Suppressor macrophage treated with lipopolysaccharide for 4 hours (primary cell): ENCODE measurements at regions not wholly inside any gene's neighbourhood (a gene's known extent, or its start where the extent isn't known, plus 50 kb on each side); places are given as distances from the start of the nearest gene placed in this dataset.
"Not testable (repeated sequence)": the region's sequence is repeated elsewhere in the genome, so short reads cannot be mapped to it uniquely, and the experiment has no call there.

Experiments used
- DNase-seq: peaks from one replicate; pipeline ENCODE4 v3.0.0-alpha.2; 2020

- no peak for DNase-seq
These were observed 116.4 kb downstream of the NPIPB5 start for GRCh38 chr16:22627043-22627442.

GRCh38 chr16:22628994-22629393 lies 118.3 kb downstream of the NPIPB5 start:
- no peak for DNase-seq

GRCh38 chr16:22630242-22630641 lies 119.6 kb downstream of the NPIPB5 start:
- no peak for DNase-seq

GRCh38 chr16:22631264-22631663 lies 120.6 kb downstream of the NPIPB5 start:
- no peak for DNase-seq

- DNase-seq, result no peak
These were observed 121.9 kb downstream of the NPIPB5 start for GRCh38 chr16:22632606-22633005.

GRCh38 chr16:22633280-22633679 lies 122.6 kb downstream of the NPIPB5 start:
- no peak for DNase-seq

GRCh38 chr16:22633799-22634198 lies 123.1 kb downstream of the NPIPB5 start:
- DNase-seq, result no peak

- no peak for DNase-seq
These were observed 124.3 kb downstream of the NPIPB5 start for GRCh38 chr16:22634954-22635353.

GRCh38 chr16:22635357-22635761 lies 124.7 kb downstream of the NPIPB5 start:
- DNase-seq, result no peak

GRCh38 chr16:22635801-22636200 lies 125.1 kb downstream of the NPIPB5 start:
- no peak for DNase-seq

GRCh38 chr16:22638393-22639206 lies 127.9 kb downstream of the NPIPB5 start:
- peak; percentile 73 for DNase-seq

GRCh38 chr16:22641131-22641628 lies 130.5 kb downstream of the NPIPB5 start:
- peak; percentile 50 for DNase-seq

GRCh38 chr16:22642416-22643088 lies 131.9 kb downstream of the NPIPB5 start:
- DNase-seq, result no peak

GRCh38 chr16:22643203-22643602 lies 132.5 kb downstream of the NPIPB5 start:
- not testable (repeated sequence) for DNase-seq

GRCh38 chr16:22643886-22644285 lies 133.2 kb downstream of the NPIPB5 start:
- DNase-seq, result no peak

GRCh38 chr16:22645868-22646267 lies 135.2 kb downstream of the NPIPB5 start:
- DNase-seq, result no peak

- no peak for DNase-seq
These were observed 136.4 kb downstream of the NPIPB5 start for GRCh38 chr16:22646948-22647556.

GRCh38 chr16:22648141-22648540 lies 137.4 kb downstream of the NPIPB5 start:
- no peak for DNase-seq

- no peak for DNase-seq
These were observed 138.2 kb downstream of the NPIPB5 start for GRCh38 chr16:22648941-22649340.

- not testable (repeated sequence) for DNase-seq
These were observed 140.6 kb downstream of the NPIPB5 start for GRCh38 chr16:22651111-22651817.

GRCh38 chr16:22652463-22652845 lies 141.8 kb downstream of the NPIPB5 start:
- no peak for DNase-seq

- DNase-seq, result no peak
These were observed 143.2 kb downstream of the NPIPB5 start for GRCh38 chr16:22653876-22654275.

- DNase-seq, result not testable (repeated sequence)
These were observed 145.9 kb downstream of the NPIPB5 start for GRCh38 chr16:22656573-22656972.
